ENCODE measurements at regions not wholly inside any gene's neighbourhood (a gene's known extent, or its start where the extent isn't known, plus 50 kb on each side); places are given as distances from the start of the nearest gene placed in this dataset.
"Not testable (repeated sequence)": the region's sequence is repeated elsewhere in the genome, so short reads cannot be mapped to it uniquely, and the experiment has no call there.

DNA sequence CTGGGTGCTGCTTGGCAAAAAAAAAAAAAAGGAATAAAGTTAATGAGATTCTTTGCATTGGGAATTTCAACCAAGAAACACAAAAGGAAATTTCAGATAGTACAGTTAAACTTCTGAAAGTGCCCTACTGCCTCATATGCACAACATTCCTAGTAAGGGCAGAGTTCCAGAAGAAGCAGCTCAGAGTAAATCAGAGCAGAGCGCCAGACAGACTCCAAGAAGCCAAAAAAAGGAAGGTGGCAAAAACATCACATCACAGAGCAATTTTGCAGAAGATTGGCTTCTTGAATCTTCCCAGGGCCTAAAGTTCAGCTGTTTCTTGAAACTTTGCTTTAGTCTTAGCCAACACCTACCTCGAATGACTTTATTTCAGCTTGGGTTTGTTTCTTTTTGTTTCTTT is 544.1 kb downstream of the XPNPEP1 start:
- no peak for DNase-seq

DNA sequence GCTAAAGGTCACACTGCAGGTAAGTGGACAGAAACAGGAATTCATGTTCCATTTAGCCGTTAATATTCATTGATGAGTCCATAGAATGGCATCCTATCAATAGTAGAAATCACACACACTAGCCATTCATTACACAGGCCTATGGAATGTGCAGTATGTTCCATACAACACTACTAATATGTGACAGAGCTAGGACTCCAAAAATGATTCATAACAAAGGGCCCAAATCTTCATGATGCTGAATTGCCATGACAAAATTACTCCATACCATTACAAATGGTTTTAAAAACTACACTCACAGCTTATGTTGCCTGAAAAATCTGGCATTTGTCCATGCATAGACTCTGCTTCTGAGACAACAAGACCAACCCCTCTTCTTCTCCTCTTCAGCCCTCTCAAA is 549.1 kb downstream of the XPNPEP1 start:
- DNase-seq = no peak

DNA sequence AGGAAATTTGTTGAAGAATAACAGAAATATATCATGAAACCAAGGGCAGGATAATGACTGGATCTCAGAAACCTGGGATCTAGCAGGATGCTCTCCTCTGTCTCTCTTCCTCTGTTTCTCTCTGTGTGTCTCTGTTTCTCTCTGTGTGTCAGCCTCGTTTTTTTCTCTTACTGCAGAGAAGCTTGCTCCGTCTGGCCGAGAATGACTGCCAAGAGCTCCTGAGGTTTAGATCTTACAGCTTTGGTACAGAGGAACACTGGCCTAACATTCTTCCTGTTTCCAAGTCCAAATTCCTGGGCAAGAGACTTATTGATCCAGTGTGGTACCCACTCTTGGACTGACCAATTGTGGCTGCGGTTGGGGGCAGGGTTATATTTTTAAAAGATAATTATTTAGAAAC is 564.0 kb downstream of the XPNPEP1 start:
- DNase-seq = no peak

DNA sequence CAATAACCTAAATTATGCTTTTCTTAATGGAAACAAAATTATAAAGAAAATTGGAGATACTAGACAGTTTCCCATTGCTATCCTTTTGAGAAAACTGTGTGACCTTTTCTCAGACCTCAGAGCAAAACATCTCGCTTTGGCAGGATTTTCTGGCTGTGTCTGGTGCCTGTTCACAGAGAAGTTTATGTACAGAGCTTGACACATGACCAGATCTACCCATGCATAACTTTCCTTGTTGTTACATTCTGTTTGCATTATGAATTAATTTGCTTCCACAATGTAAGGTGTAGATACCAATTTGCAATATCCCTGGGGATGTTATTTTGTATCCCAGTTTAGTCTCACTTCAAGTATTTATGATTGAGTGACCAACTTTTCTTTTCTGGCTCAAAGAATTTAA is 565.0 kb downstream of the XPNPEP1 start:
- no peak for DNase-seq

DNA sequence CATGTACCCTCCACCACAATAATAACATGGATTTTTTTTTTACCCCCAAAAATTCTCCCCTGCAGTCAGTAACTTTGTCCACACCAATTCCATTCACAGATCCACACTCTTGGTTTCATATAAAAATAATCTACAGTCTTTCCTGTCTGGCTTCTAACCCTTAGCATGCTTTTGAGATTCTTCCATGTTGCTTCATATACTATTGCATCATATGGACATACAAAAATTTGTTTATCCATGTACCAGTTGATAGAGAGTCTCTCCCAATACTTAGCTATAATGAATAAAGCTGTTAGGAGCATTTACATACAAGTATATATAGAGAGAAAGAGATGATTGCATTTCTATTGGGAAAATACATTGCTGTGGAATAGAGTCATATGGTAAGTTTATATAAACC is 575.0 kb downstream of the XPNPEP1 start:
- DNase-seq = no peak

DNA sequence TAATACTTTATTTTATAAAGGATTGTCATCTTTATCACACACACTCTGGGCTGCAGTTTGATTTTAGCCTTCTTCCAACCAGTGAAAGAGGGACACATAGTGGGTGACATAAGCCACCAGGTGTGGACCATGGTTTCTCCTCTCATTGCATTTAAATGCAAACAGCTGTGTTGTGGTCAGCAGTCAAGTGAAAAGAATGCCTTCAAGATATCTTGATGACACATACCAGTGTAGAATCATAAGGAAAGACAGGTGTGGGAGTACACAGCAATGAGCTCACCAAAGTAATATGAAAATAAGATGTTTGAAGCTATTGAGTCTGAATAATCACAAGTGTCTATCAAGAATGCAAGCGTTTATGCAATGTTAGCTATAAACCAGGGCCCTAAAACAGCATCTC is 580.0 kb downstream of the XPNPEP1 start:
- no peak for DNase-seq

DNA sequence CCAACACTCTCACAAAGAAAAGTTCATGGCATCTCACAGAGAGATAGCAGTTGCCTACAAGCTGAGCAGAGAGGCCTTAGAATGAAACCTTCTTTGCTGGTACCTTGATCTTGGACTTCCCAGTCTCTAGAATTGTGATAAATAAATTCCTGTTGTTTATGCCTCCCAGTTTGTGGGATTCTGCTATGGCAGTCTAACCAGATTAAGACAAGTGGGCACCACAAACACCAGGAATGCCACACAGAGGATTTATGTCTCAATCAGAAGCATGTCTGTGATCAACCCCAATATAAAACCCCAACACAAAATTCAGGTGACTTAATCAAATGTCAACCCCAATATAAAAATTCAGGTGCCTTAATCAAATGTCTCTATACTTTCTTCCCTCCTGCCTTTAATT is 581.3 kb downstream of the XPNPEP1 start:
- no peak for DNase-seq

DNA sequence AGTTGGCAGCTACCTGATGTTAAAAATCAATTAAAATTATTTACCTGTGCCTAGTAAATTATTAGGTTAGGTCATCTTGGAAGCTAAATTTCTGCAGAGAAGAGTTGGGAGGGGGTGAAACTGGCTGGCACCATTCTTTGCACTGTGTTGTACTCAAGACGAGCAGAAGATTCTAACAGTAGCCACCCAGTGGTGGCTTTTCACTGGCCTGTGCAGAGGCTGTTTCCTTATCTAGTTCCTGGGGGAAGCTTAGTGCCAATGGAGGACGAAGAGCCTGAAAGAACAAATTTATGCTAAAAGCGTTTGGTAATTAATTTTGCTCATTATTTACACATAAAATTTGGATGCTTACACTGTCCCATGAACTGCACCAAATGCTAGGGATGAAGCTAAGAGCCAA is 595.3 kb downstream of the XPNPEP1 start:
- DNase-seq = no peak

DNA sequence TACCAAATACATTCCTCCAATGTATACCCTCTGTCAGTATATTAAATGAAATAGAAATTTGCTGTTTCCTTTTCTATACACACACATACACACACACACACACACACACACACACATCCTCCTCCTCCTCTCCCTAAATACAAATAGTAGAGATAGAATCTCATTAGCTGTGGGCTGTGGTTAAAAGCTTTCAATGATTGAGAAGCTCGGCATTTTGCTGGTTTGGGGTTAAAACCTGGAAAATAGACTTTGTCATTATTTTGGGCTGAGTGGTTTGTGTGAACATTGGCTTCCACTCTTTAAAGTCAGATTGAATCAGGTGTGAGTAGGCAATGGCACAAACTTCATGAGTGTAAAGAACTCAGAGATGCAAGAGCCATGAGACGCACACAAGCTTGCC is 596.0 kb downstream of the XPNPEP1 start:
- DNase-seq = no peak

DNA sequence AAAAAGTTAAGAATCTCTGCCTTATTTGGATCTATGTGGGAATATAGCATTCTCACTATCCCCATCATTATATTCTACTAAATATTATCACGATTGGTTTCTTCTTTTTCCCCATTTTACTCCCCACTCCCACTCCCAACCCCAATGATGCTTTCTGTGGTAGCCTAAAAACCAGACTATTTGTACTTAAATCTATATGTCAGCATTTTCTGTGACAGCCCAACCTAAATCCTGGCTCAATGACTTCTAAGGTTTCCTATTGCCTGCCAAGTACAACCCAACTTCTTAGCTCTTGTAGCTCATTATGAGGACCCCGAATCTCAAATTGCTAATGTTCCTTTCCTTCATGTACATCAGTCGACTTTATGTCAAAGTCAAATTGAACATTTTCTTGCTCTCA is 598.6 kb downstream of the XPNPEP1 start:
- DNase-seq = no peak

DNA sequence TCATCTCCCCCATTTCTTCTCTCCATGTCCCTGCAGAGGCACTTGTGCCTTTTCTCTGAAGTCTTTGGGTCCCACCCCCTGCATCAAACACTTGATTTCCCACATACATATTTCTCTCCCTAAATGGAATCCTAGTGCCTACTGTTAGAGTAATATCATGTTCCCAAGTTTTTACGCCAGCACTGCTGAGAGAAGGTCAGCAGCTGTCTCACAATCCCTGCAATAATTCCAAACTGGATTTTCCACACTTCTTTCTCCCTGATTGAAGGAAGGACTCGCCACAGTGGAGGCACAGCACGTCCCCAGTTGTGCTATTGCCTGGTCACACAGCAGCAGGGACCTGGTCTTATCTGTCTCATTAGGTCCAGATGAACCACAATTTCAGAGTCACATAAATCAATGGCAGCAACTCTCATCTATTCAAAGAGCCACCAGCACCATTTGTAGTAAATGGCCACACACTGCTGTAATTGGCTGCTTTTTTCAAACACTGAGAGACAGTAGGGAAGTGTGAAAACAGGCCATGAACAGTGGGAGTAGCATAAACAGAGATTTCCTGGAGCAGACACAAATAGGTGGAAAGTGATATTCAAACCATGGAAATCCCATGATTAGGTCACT is 605.5 kb downstream of the XPNPEP1 start:
- no peak for DNase-seq

DNA sequence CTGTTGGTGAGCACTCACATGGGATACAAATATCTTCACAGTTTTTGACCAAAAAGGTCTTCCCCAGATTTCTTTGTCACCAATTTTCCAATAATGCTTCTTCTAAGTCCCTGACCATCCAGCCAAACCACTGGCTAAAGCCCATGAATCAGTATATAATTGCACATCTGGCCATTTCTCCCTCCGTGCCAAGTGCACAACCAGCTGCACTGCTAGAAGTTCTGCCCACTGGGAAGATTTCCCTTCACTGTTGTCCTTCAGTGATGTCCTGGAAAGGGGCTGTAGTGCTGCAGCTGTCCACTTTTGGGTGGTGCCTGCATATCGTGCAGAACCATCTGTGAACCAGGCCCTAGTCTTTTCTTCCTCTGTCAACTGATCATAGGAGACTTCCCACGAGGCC is 609.3 kb downstream of the XPNPEP1 start:
- DNase-seq = not testable (repeated sequence)

DNA sequence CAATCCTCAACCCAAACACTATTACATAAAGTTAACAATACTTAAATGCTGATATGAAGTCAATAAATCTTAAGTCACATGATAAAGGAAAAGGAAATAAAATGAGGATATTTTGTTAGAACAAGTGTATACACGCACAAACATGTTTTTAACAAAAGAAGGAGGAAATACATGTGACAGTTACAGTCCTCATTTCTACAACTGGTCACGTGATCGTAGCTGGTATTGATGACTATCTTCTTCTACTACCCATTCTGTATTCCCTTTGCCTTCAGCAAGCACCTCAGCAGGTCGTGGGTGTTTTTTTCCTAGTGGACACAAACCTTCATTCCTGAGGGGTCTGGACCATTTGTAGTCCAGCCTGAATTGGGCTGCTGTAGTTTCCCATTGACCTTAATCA is 610.8 kb downstream of the XPNPEP1 start:
- DNase-seq = not testable (repeated sequence)

DNA sequence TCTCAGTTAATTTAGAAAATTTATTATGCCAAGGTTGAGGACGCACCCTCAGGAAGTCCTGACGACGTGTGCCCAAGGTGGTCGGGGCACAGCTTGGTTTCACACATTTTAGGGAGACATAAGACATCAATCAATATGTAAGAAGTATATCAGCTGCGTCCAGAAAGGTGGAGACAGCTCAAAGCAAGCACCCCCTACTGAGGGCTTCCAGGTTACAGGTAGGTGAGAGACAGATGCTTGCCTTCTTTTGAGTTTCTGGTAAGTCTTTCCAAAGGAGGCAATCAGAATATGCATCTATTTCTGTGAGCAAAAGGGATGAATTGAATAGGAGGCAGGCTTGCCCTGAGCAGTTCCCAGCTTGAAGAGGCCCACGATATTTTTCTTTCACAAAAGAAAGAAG is 614.3 kb downstream of the XPNPEP1 start:
- no peak for DNase-seq

DNA sequence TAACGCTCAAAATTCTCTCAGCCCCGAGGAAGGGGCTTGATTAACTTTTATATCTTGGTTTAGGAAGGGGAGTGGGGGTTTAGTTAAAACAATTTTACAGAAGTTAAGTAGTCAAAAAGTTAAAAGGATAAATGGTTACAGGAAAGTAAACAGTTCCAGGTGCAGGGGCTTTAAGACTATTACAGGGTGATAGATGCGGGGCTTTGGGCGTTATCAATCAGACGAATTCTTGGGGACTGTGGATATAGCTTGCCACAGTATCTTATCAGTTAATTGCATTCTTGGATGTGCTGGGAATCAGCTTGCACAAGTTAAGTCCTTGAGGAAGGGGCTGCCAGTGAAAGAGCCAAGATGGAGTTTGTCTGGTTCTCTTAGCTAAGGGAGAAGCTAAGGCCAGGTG is 616.2 kb downstream of the XPNPEP1 start:
- not testable (repeated sequence) for DNase-seq

DNA sequence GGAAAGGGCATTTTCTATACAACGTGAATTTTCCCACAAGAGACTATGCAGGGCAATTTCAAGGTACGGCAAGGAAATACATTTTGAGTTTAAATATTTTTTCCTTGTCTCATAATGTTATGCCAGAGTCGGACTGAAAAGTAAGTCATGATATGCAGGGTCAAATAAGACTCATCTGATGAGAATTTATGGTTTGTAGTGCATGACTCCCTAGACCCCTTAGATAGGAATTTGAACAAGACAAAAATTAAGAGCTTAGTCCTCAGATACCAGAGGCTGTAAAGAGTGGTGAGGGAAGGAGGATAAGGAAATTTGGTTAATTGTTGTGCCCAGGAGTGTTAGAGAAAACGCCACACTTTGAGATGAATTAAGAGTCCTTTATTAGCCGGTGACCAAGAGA is 616.6 kb downstream of the XPNPEP1 start:
- DNase-seq = no peak

DNA sequence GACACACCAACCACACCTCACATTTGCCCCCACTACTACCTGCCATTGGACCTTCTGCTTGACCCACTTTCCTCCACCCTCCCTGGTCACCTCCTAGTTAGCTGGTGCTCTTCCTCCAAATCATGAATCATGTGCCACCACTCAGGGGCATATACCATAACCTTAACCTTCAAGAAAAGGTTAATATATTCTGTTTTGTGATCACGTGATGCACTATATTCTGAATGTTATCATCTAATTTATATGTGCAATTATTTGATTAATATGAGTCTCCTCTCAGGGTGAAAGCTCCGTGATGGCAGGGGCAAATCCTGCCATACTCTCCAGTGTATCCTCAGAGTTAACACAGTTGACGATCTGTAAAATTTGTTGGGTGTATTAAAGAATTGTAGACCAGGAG is 635.5 kb downstream of the XPNPEP1 start:
- no peak for DNase-seq

DNA sequence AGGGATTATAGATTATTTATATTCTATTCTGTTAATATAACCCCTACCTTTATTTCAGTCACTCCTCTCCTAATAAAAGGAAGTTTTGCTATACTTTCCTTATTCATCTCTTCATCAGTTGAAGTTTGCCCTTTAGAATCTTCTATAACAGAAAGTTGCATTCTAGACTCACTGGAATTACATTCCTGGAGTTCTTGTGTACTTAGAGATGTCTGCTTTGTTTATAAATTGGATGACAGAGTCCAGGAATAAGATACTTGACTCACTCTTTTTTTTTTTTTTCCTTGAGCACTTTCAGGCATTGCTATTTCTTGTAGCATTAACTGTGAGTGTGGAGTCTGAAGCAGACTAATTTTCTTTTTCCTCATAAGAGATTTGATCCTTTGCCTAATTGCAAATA is 640.8 kb downstream of the XPNPEP1 start:
- no peak for DNase-seq

DNA sequence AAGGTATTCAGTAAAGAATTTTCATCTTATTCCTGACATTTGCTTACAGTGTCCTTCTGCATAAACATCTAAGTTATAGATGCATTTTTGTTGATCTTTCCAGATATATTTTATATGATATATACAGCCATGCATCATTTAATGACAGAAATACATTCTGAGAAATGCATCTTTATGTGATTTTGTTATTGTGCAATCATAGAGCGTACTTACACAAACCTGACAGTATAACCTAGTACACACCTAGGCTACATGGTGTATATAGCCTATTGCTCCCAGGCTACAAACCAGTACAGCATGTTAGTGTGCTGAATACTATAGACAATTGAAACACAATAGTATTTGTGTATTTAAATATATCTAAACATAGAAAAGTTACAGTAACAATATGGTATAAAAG is 642.0 kb downstream of the XPNPEP1 start:
- no peak for DNase-seq

DNA sequence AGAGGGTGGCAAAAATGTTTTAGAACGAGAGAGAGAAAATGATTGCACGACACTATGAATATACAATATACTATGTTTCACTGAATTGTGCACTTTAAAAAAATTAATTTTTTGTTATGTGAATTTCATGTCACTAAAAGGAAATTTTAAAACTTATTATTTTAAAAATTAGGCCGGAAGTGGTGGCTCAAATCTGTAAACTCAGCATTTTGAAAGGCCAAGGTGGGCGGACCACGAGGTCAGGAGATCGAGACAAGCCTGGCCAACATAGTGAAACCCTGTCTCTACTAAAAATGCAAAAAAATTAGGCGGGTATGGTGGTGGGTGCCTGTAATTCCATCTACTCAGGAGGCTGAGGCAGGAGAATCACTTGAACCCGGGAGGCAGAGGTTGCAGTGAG is 642.5 kb downstream of the XPNPEP1 start:
- DNase-seq = no peak

DNA sequence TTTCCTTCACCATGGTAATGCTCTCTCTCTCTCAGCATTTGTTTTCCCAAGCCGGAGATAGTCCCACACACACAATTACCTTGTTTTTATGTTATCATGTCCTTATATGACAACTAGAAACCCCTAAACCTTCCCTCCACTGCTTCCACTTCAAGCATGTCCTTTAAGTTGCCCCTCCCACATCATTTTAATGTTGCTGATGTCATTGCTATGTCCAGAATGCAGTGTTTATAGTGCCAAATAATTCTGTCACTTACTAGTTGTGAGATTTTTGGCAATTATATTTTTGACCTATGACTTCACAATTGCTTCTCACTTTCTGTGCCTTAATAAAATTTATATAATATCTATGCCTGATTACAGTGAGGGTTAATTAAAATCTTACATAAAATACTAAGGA is 645.9 kb downstream of the XPNPEP1 start:
- no peak for DNase-seq

DNA sequence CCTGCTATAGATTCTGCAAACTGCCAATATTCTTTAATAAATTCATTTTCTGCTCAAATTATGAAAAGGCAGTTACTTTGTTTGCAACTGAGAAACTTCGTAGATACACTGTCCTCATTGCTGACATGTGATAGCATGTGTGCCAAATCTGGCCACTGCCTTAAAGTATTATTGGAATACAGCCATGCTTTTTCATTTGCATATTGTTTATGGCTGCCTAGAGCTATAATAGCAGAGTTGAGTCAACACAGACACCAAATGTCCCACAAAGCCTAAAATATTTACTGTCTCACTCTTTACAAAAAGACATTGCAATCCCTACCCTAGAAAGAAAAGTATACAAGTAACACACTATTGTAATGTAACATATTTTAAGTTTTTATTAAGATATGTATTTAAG is 647.4 kb downstream of the XPNPEP1 start:
- DNase-seq = no peak

DNA sequence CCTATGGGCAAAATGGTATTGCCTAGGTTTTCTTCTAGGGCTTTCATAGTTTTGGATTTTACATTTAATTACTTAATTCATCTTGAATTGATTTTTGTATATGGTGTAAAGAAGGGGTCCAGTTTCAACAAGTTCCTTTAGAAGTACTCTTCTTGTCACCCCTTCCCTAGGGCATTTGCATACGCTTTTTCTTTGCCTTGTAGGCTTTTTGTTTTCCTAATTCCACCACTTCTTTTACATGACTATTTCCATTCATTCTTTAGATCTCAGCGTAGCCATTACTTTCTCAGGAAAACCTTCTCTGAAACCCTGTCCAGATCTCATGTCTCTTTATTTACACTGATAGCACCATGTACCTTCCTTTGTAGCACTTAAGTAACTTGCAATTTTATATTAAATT is 648.6 kb downstream of the XPNPEP1 start:
- no peak for DNase-seq

DNA sequence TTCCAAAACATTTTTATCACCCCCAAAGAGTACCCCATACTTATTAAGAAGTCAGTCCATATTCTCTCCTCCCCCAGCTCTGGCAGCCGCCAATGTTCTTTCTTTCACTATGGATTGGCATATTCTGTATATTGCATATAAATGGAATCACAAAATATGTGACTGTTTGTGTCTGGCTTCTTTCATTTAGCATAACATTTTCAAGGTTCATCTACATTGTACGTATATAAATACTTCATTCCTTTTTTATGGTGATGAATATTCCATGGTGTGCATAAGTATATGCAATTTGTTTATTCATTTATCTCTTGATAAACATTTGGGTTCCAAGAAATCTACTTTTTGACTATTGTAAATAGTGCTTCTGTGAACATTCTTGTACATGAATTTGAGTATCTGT is 653.1 kb downstream of the XPNPEP1 start:
- no peak for DNase-seq

DNA sequence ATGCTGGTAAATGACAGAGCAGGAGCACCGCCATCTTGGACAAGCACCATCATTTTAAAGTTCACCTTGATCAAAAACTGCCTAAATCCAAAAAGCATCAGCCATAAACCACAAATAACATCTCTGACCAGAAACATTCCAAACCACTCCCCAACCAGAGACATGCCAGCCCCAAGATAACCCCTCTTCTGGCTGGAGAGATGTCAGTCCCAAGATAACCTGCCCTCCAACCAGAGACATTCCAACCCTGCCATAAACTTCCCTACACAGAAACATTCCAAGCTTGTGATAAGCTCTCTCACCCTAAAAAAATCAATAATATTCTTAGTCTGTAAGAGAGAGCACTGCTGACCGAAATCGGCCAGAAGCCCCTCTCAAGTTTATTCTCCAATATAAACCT is 659.3 kb downstream of the XPNPEP1 start:
- no peak for DNase-seq

DNA sequence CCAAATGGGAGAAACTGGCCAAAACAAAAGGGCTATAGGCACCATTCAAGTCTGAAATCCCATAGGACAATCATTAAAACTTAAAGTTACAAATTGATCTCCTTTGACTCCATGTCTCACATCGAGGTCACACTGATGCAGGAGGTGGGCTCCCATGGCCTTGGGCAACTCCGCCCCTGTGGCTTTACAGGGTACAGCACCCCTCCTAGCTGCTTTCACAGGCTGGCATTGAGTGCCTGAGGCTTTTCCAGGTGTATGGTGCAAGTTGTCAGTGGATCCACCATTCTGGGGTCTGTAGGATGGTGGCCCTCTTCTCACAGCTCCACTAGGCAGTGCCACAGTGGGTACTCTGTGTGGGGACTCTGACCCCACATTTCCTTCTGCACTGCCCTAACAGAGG is 662.1 kb downstream of the XPNPEP1 start:
- no peak for DNase-seq
